H9 (cell line): ENCODE measurements at regions not wholly inside any gene's neighbourhood (a gene's known extent, or its start where the extent isn't known, plus 50 kb on each side); places are given as distances from the start of the nearest gene placed in this dataset.
A peak's percentile ranks its signal among the peaks of the same experiment; 100 is the strongest.

Experiments used
- DNase-seq: peaks from one replicate; pipeline ENCODE4 v3.0.0-alpha.2; 2017
- H2AFZ ChIP-seq: one replicate; pipeline ENCODE4 v1.6.1; 2013; ENCODE audit warnings: mild to moderate bottlenecking, low read length, control low read depth, moderate library complexity
- H2AK5ac ChIP-seq: 2 replicates; pipeline ENCODE4 v1.6.1; 2013; ENCODE audit warnings: low read length, control low read depth, mixed read lengths; ENCODE audit not compliant: insufficient read length
- H2BK120ac ChIP-seq: one replicate; pipeline ENCODE4 v1.6.1; 2013; ENCODE audit warnings: low read depth, mild to moderate bottlenecking, low read length, control low read depth, inconsistent platforms; ENCODE audit not compliant: poor library complexity, severe bottlenecking
- H2BK12ac ChIP-seq: 2 replicates; pipeline ENCODE4 v1.6.1; 2013; ENCODE audit warnings: low read length, control low read depth, mixed read lengths, low read depth; ENCODE audit not compliant: insufficient read length
- H2BK15ac ChIP-seq: 2 replicates; pipeline ENCODE4 v1.6.1; 2013; ENCODE audit warnings: low read depth, low read length, control low read depth
- H2BK20ac ChIP-seq: one replicate; pipeline ENCODE4 v1.6.1; 2013; ENCODE audit warnings: low read depth, mild to moderate bottlenecking, low read length, control low read depth, inconsistent platforms; ENCODE audit not compliant: poor library complexity, severe bottlenecking
- H2BK5ac ChIP-seq: 2 replicates; pipeline ENCODE4 v1.6.1; 2013; ENCODE audit warnings: low read length, control low read depth, mixed read lengths; ENCODE audit not compliant: insufficient read length
- H3K14ac ChIP-seq: 2 replicates; pipeline ENCODE4 v1.6.1; 2013; ENCODE audit warnings: low read length, control low read depth; ENCODE audit not compliant: insufficient read depth
- H3K18ac ChIP-seq: 2 replicates; pipeline ENCODE4 v1.6.1; 2013; ENCODE audit warnings: low read depth, mild to moderate bottlenecking, mixed read lengths, low read length, control low read depth; ENCODE audit not compliant: insufficient read length
- H3K23ac ChIP-seq: 2 replicates; pipeline ENCODE4 v1.6.1; 2013; ENCODE audit warnings: low read length, control low read depth, mixed read lengths, low read depth; ENCODE audit not compliant: insufficient read length
- H3K23me2 ChIP-seq: 2 replicates; pipeline ENCODE4 v1.6.1; 2013; ENCODE audit warnings: low read depth, mild to moderate bottlenecking, mixed read lengths, low read length, control low read depth; ENCODE audit not compliant: insufficient read length, poor library complexity, severe bottlenecking
- H3K27ac ChIP-seq: 2 replicates; pipeline ENCODE4 v1.5.1; 2013; ENCODE audit warnings: low read length, control low read depth, mixed read lengths, low read depth; ENCODE audit not compliant: insufficient read length
- H3K27me3 ChIP-seq: 2 replicates; pipeline ENCODE4 v1.6.1; 2013; ENCODE audit warnings: low read length, control low read depth, inconsistent platforms; ENCODE audit not compliant: insufficient read depth
- H3K4ac ChIP-seq: 2 replicates; pipeline ENCODE4 v1.6.1; 2013; ENCODE audit warnings: low read depth, mild to moderate bottlenecking, control low read depth, inconsistent platforms, low read length, moderate library complexity
- H3K4me1 ChIP-seq: 2 replicates; pipeline ENCODE4 v1.6.1; 2013; ENCODE audit warnings: low read length, control low read depth, inconsistent platforms; ENCODE audit not compliant: insufficient read depth
- H3K4me2 ChIP-seq: 2 replicates; pipeline ENCODE4 v1.6.1; 2013; ENCODE audit warnings: low read length, control low read depth, mixed read lengths; ENCODE audit not compliant: insufficient read length, insufficient read depth
- H3K56ac ChIP-seq: 2 replicates; pipeline ENCODE4 v1.6.1; 2013; ENCODE audit warnings: low read depth, mild to moderate bottlenecking, mixed read lengths, low read length, control low read depth; ENCODE audit not compliant: insufficient read length
- H3K79me1 ChIP-seq: 2 replicates; pipeline ENCODE4 v1.6.1; 2013; ENCODE audit warnings: low read depth, mild to moderate bottlenecking, moderate library complexity, low read length, control low read depth, inconsistent platforms; ENCODE audit not compliant: insufficient read depth, poor library complexity, severe bottlenecking
- H3K79me2 ChIP-seq: 2 replicates; pipeline ENCODE4 v1.6.1; 2013; ENCODE audit warnings: low read length, control low read depth, inconsistent platforms; ENCODE audit not compliant: insufficient read depth
- H3K9ac ChIP-seq: 2 replicates; pipeline ENCODE4 v1.6.1; 2013; ENCODE audit warnings: low read length, control low read depth, mixed read lengths; ENCODE audit not compliant: insufficient read length; ENCODE audit errors: extremely low read depth
- H3K9me3 ChIP-seq: one replicate; pipeline ENCODE4 v1.6.1; 2013; ENCODE audit warnings: low read depth, low read length, inconsistent platforms; ENCODE audit not compliant: control insufficient read depth
- H3T11ph ChIP-seq: one replicate; pipeline ENCODE4 v1.6.1; 2013; ENCODE audit warnings: mild to moderate bottlenecking, low read length, control low read depth, inconsistent platforms
- H4K20me1 ChIP-seq: one replicate; pipeline ENCODE4 v1.6.1; 2013; ENCODE audit not compliant: control insufficient read depth, insufficient read length, insufficient read depth
- H4K5ac ChIP-seq: 2 replicates; pipeline ENCODE4 v1.6.1; 2013; ENCODE audit warnings: low read depth, mild to moderate bottlenecking, mixed read lengths, low read length, control low read depth; ENCODE audit not compliant: insufficient read length
- H4K8ac ChIP-seq: replicated peaks from 2 replicates; pipeline ENCODE4 v1.6.1; 2013; ENCODE audit warnings: low read length, control low read depth, mixed read lengths, low read depth; ENCODE audit not compliant: insufficient read length
- H4K91ac ChIP-seq: 2 replicates; pipeline ENCODE4 v1.6.1; 2013; ENCODE audit warnings: low read depth, mild to moderate bottlenecking, moderate library complexity, mixed read lengths, low read length, control low read depth; ENCODE audit not compliant: insufficient read length
- H3K27ac Mint-ChIP-seq, 3 experiments: 2 replicates in 2 of 3; 3 replicates in 1 of 3; pipeline ENCODE4 v1.8.0; 2020 to 2021; ENCODE audit warnings: mixed read lengths in 3 of 3, mild to moderate bottlenecking in 1 of 3, moderate library complexity in 1 of 3
- H3K27me3 Mint-ChIP-seq: 2 replicates; pipeline ENCODE4 v1.8.0; 2021; ENCODE audit warnings: low read depth, mild to moderate bottlenecking, moderate library complexity, mixed read lengths
- H3K36me3 Mint-ChIP-seq, 3 experiments: 2 replicates in 2 of 3; 3 replicates in 1 of 3; pipeline ENCODE4 v1.8.0; 2020 to 2021; ENCODE audit warnings: low read depth in 3 of 3, mixed read lengths in 3 of 3; ENCODE audit not compliant: insufficient read depth in 1 of 3
- H3K4me1 Mint-ChIP-seq, 2 experiments: 2 replicates each; pipeline ENCODE4 v1.8.0; 2020; ENCODE audit warnings: mixed read lengths in 2 of 2
- H3K4me3 Mint-ChIP-seq, 2 experiments: 2 replicates in 1 of 2; 3 replicates in 1 of 2; pipeline ENCODE4 v1.8.0; 2020 to 2021; ENCODE audit warnings: mild to moderate bottlenecking in 2 of 2, mixed read lengths in 2 of 2, moderate library complexity in 1 of 2
- H3K9me3 Mint-ChIP-seq, 2 experiments: 2 replicates in 1 of 2; 3 replicates in 1 of 2; pipeline ENCODE4 v1.8.0; 2020; ENCODE audit warnings: mild to moderate bottlenecking in 2 of 2, mixed read lengths in 2 of 2, moderate library complexity in 1 of 2
- CTCF ChIP-seq: fragments of 200-600 bp; sonication (generic); conservative IDR thresholded peaks from 3 replicates; pipeline ENCODE4 v1.8.0; 2021; ENCODE audit warnings: antibody characterized with exemption, mild to moderate bottlenecking
- WGBS: extraction: QIAGEN DNeasy Blood & Tissue Kit; methylation state at CpG from one replicate; pipeline ENCODE4 v1.1.7; 2013; ENCODE audit warnings: missing lambda C conversion rate, low lambda C conversion rate, mixed read lengths; ENCODE audit not compliant: insufficient read length; ENCODE audit errors: extremely low coverage; 5-methylcytosine and 5-hydroxymethylcytosine counted together

- WGBS: no CpG with 5 or more reads among the region's 3 CpGs
- no peak overlapping the region; a peak in 1 of 7 replicates for H3K27ac Mint-ChIP-seq
- peak; percentile 49 for DNase-seq
Observed at GRCh38 chr6:50185006-50185405, 135.3 kb upstream of the DEFB112 start.

More at GRCh38 chr6:50185006-50185405, 135.3 kb upstream of the DEFB112 start:
- Histone ChIP-seq H3K18ac (no peak overlapping the region), H2AK5ac (no peak overlapping the region), H4K20me1 (no peaks in the 10 kb centered on the region), H2BK5ac (no peak overlapping the region), H2BK15ac (no peak overlapping the region), H3K9ac (no peak overlapping the region), H4K91ac (no peak overlapping the region), H2BK12ac (no peak overlapping the region), H3K4ac (no peak overlapping the region), H2AFZ (no peak overlapping the region), H3T11ph (no peak overlapping the region), H3K4me2 (no peak overlapping the region), H3K14ac (no peak overlapping the region), H3K23ac (no peak overlapping the region), H3K27ac (no peak overlapping the region), H3K79me2 (no peaks in the 10 kb centered on the region), H4K8ac (no peak overlapping the region), H4K5ac (no peak overlapping the region), H2BK20ac (no peak overlapping the region), H3K56ac (no peak overlapping the region), H3K4me1 (peaks cover 2% of the 10 kb centered on the region; the same call in 1 of the 2 replicates), H3K23me2 (no peaks in the 10 kb centered on the region), H2BK120ac (no peak overlapping the region), H3K9me3 (no peaks in the 10 kb centered on the region), H3K27me3 (no peaks in the 10 kb centered on the region), H3K79me1 (no peaks in the 10 kb centered on the region)
- TF ChIP-seq CTCF: peak; percentile 81
- H3K4me1 Mint-ChIP-seq: peaks cover 5 to 7% of the 10 kb centered on the region in 2 experiments
- no peaks in the 10 kb centered on the region for H3K36me3 Mint-ChIP-seq
- no peaks in the 10 kb centered on the region for H3K27me3 Mint-ChIP-seq
- no peak overlapping the region for H3K4me3 Mint-ChIP-seq
- no peaks in the 10 kb centered on the region for H3K9me3 Mint-ChIP-seq
